Stimulated activated CD4-positive, alpha-beta T cell treated with anti-CD3 and anti-CD28 coated beads, TNF-alpha, amount 100 ng/mL, for 48 hours (primary cell): ENCODE measurements at regions not wholly inside any gene's neighbourhood (a gene's known extent, or its start where the extent isn't known, plus 50 kb on each side); places are given as distances from the start of the nearest gene placed in this dataset.
"Not testable (repeated sequence)": the region's sequence is repeated elsewhere in the genome, so short reads cannot be mapped to it uniquely, and the experiment has no call there.

Source experiments
- DNase-seq, 3 donors: peaks; one replicate each; pipeline ENCODE4 v3.0.0-alpha.2; 2020; ENCODE audit warnings: low read depth in 3 of 3

GRCh38 chr5:91243286-91243685 is 139.8 kb downstream of the ARRDC3 start:
- DNase-seq: no peak

- DNase-seq: not testable (repeated sequence)
Observed at GRCh38 chr5:91241460-91241859, 141.7 kb downstream of the ARRDC3 start.

- DNase-seq: no peak
Observed at GRCh38 chr5:91240175-91240574, 142.9 kb downstream of the ARRDC3 start.

- DNase-seq: no peak
Observed at GRCh38 chr5:91235271-91235694, 147.8 kb downstream of the ARRDC3 start.

- no peak for DNase-seq
Observed at GRCh38 chr5:91232523-91232922, 150.6 kb downstream of the ARRDC3 start.

- no peak for DNase-seq
Observed at GRCh38 chr5:91229031-91229727, 153.9 kb downstream of the ARRDC3 start.

GRCh38 chr5:91228188-91228587 is 154.9 kb downstream of the ARRDC3 start:
- no peak for DNase-seq

GRCh38 chr5:91225848-91226686 is 157.1 kb downstream of the ARRDC3 start:
- peak in 2 of 3 donors; percentile 15 to 34 for DNase-seq

- DNase-seq: no peak
Observed at GRCh38 chr5:91224969-91225368, 158.1 kb downstream of the ARRDC3 start.

- DNase-seq: no peak
Observed at GRCh38 chr5:91224456-91224855, 158.7 kb downstream of the ARRDC3 start.

GRCh38 chr5:91223886-91224285 is 159.2 kb downstream of the ARRDC3 start:
- DNase-seq: no peak

- DNase-seq: no peak
Observed at GRCh38 chr5:91222482-91222881, 160.6 kb downstream of the ARRDC3 start.

- DNase-seq: no peak
Observed at GRCh38 chr5:91221917-91222316, 161.2 kb downstream of the ARRDC3 start.

GRCh38 chr5:91219803-91220371 is 163.2 kb downstream of the ARRDC3 start:
- DNase-seq: peak in 1 of 3 donors; percentile 8

- DNase-seq: no peak
Observed at GRCh38 chr5:91219091-91219802, 163.9 kb downstream of the ARRDC3 start.

GRCh38 chr5:91217859-91218258 is 165.3 kb downstream of the ARRDC3 start:
- no peak for DNase-seq

GRCh38 chr5:91214571-91214970 is 168.5 kb downstream of the ARRDC3 start:
- DNase-seq: no peak
